IMR-90 (cell line): ENCODE measurements at regions not wholly inside any gene's neighbourhood (a gene's known extent, or its start where the extent isn't known, plus 50 kb on each side); places are given as distances from the start of the nearest gene placed in this dataset.

Experiments used
- ATAC-seq: fragments of 200-7000 bp; cut with Tn5 transposase; 2 replicates; pipeline ENCODE4 v1.9.1; 2020; ENCODE audit warnings: low read depth, mild to moderate bottlenecking, moderate library complexity
- BruUV-seq: library from RNA; stranded (reverse); fragments of 400-500 nt; replicated peaks from 2 replicates; lab custom pipeline; 2021; lab: Mats Ljungman, UMichigan
- CTCF ChIA-PET: fragments of 300-600 bp; formaldehyde crosslinking; extraction: SDS; loops from one replicate; lab custom pipeline; 2021; ENCODE audit warnings: antibody characterized with exemption; lab: Yijun Ruan, JAX
- POLR2A ChIA-PET: fragments of 300-600 bp; sonication (Branson Sonifier 250); formaldehyde crosslinking; loops from one replicate; lab custom pipeline; 2022; ENCODE audit warnings: antibody characterized with exemption; ENCODE audit not compliant: unreplicated experiment; lab: Charles Lee
- DNase-seq: peaks from one replicate; pipeline ENCODE4 v3.0.0; 2013
- H2AFZ ChIP-seq: replicated peaks from 2 replicates; pipeline ENCODE3; 2013; ENCODE audit warnings: low read length, mild to moderate bottlenecking; ENCODE audit not compliant: poor library complexity
- H2AK5ac ChIP-seq: 2 replicates; pipeline ENCODE4 v1.6.1; 2013; ENCODE audit warnings: low read depth, low read length, inconsistent platforms
- H2AK9ac ChIP-seq: replicated peaks from 2 replicates; pipeline ENCODE3; 2013; ENCODE audit warnings: mild to moderate bottlenecking, low read depth, low read length, moderate library complexity; ENCODE audit not compliant: poor library complexity
- H2BK120ac ChIP-seq: 2 replicates; pipeline ENCODE4 v1.6.1; 2013; ENCODE audit warnings: low read depth, low read length, inconsistent platforms
- H2BK15ac ChIP-seq: 3 replicates; pipeline ENCODE4 v1.6.1; 2013; ENCODE audit warnings: low read depth, low read length, inconsistent platforms
- H2BK20ac ChIP-seq: 2 replicates; pipeline ENCODE4 v1.6.1; 2013; ENCODE audit warnings: low read depth, mild to moderate bottlenecking, inconsistent platforms, low read length, moderate library complexity
- H2BK5ac ChIP-seq: 2 replicates; pipeline ENCODE4 v1.6.1; 2013; ENCODE audit warnings: mild to moderate bottlenecking, low read depth, low read length, inconsistent platforms; ENCODE audit not compliant: poor library complexity, severe bottlenecking
- H3K14ac ChIP-seq: replicated peaks from 2 replicates; pipeline ENCODE4 v1.6.1; 2013; ENCODE audit warnings: low read depth, low read length, inconsistent platforms
- H3K18ac ChIP-seq: 2 replicates; pipeline ENCODE4 v1.6.1; 2013; ENCODE audit warnings: low read depth, low read length, control low read depth
- H3K23ac ChIP-seq: 2 replicates; pipeline ENCODE4 v1.6.1; 2013; ENCODE audit warnings: low read depth, low read length, inconsistent platforms
- H3K27ac ChIP-seq: 2 replicates; pipeline ENCODE4 v1.5.1; 2013; ENCODE audit warnings: mild to moderate bottlenecking, control low read depth, low read length; ENCODE audit not compliant: insufficient read depth
- H3K27me3 ChIP-seq: 2 replicates; pipeline ENCODE4 v1.6.1; 2013; ENCODE audit warnings: low read length; ENCODE audit not compliant: control insufficient read depth, insufficient read depth
- H3K36me3 ChIP-seq: 2 replicates; pipeline ENCODE4 v1.6.1; 2013; ENCODE audit warnings: low read length, mixed read lengths; ENCODE audit not compliant: control insufficient read depth, insufficient read depth
- H3K4ac ChIP-seq: 2 replicates; pipeline ENCODE4 v1.6.1; 2013; ENCODE audit warnings: low read depth, low read length, inconsistent platforms
- H3K4me1 ChIP-seq: 2 replicates; pipeline ENCODE4 v1.6.1; 2013; ENCODE audit warnings: low read length, mixed read lengths; ENCODE audit not compliant: control insufficient read depth, insufficient read depth
- H3K4me2 ChIP-seq: 2 replicates; pipeline ENCODE4 v1.6.1; 2013; ENCODE audit warnings: low read depth, mild to moderate bottlenecking, control low read depth, low read length, moderate library complexity
- H3K4me3 ChIP-seq: 2 replicates; pipeline ENCODE4 v1.5.1; 2013; ENCODE audit warnings: low read depth, mild to moderate bottlenecking, control low read depth, low read length, moderate library complexity; ENCODE audit not compliant: insufficient read depth
- H3K56ac ChIP-seq: 2 replicates; pipeline ENCODE4 v1.6.1; 2013; ENCODE audit warnings: low read length, inconsistent platforms; ENCODE audit not compliant: insufficient read depth; ENCODE audit errors: extremely low read depth
- H3K79me1 ChIP-seq, 2 experiments: 2 replicates each; pipeline ENCODE4 v1.6.1; 2013; ENCODE audit warnings: low read length in 2 of 2, inconsistent platforms in 1 of 2, low read depth in 1 of 2
- H3K9ac ChIP-seq: 2 replicates; pipeline ENCODE4 v1.6.1; 2013; ENCODE audit warnings: low read depth, low read length, control low read depth
- H3K9me1 ChIP-seq: 2 replicates; pipeline ENCODE4 v1.6.1; 2013; ENCODE audit warnings: low read length, inconsistent platforms; ENCODE audit not compliant: insufficient read depth
- H3K9me3 ChIP-seq: 2 replicates; pipeline ENCODE4 v1.6.1; 2013; ENCODE audit warnings: low read length; ENCODE audit not compliant: control insufficient read depth, insufficient read depth
- H4K20me1 ChIP-seq: 2 replicates; pipeline ENCODE4 v1.6.1; 2013; ENCODE audit warnings: low read length, inconsistent platforms; ENCODE audit not compliant: insufficient read depth
- H4K5ac ChIP-seq: 2 replicates; pipeline ENCODE4 v1.6.1; 2013; ENCODE audit warnings: mild to moderate bottlenecking, low read depth, low read length, control low read depth
- H4K8ac ChIP-seq, 2 experiments: 2 replicates each; pipeline ENCODE4 v1.6.1; 2013; ENCODE audit warnings: low read depth in 2 of 2, low read length in 2 of 2, control low read depth in 1 of 2, inconsistent platforms in 1 of 2
- H4K91ac ChIP-seq: 2 replicates; pipeline ENCODE4 v1.6.1; 2013; ENCODE audit warnings: low read depth, low read length, inconsistent platforms; ENCODE audit not compliant: insufficient read depth
- CEBPB ChIP-seq: IDR thresholded peaks from 2 replicates; pipeline ENCODE4 v1.6.1; 2012; ENCODE audit warnings: low read depth, low read length, improper control_type of control experiment
- CHD1 ChIP-seq: IDR thresholded peaks from 2 replicates; pipeline ENCODE4 v1.6.1; 2012; ENCODE audit warnings: low read depth, low read length, improper control_type of control experiment
- ELK1 ChIP-seq: fragments of 150-350 bp; IDR thresholded peaks from 2 replicates; pipeline ENCODE4 v1.6.1; 2016; ENCODE audit warnings: low read depth, mild to moderate bottlenecking, low read length, moderate library complexity, borderline replicate concordance
- MAZ ChIP-seq: IDR thresholded peaks from 2 replicates; pipeline ENCODE4 v1.6.1; 2012; ENCODE audit warnings: low read depth, mild to moderate bottlenecking, low read length, improper control_type of control experiment, moderate library complexity, borderline replicate concordance
- MXI1 ChIP-seq: IDR thresholded peaks from 2 replicates; pipeline ENCODE4 v1.6.1; 2012; ENCODE audit warnings: low read depth, mild to moderate bottlenecking, low read length, moderate library complexity, borderline replicate concordance
- NFE2L2 ChIP-seq: fragments of 150-350 bp; IDR thresholded peaks from 2 replicates; pipeline ENCODE4 v1.6.1; 2016; ENCODE audit warnings: low read depth, mild to moderate bottlenecking, low read length
- RAD21 ChIP-seq: IDR thresholded peaks from 2 replicates; pipeline ENCODE4 v1.6.1; 2012; ENCODE audit warnings: low read length, improper control_type of control experiment
- RFX5 ChIP-seq: IDR thresholded peaks from 2 replicates; pipeline ENCODE4 v1.8.0; 2012; ENCODE audit warnings: low read depth, mild to moderate bottlenecking, low read length, moderate library complexity
- SMC3 ChIP-seq: fragments of 150-350 bp; IDR thresholded peaks from 2 replicates; pipeline ENCODE4 v1.6.1; 2016; ENCODE audit warnings: low read depth, mild to moderate bottlenecking, antibody characterized with exemption, low read length, moderate library complexity
- USF2 ChIP-seq: fragments of 150-350 bp; IDR thresholded peaks from 2 replicates; pipeline ENCODE4 v1.6.1; 2017; ENCODE audit warnings: mild to moderate bottlenecking, antibody characterized with exemption, low read length, low read depth
- WGBS, 2 experiments: methylation state at CpG; one replicate each; pipeline versions ENCODE4 v1.1.5 to v1.1.7; 2013; ENCODE audit warnings: missing lambda C conversion rate in 2 of 2; ENCODE audit not compliant: insufficient read length in 1 of 2; ENCODE audit errors: extremely low coverage in 2 of 2; 5-methylcytosine and 5-hydroxymethylcytosine counted together
- dilution Hi-C: fragments of 300-500 bp; cut with HindIII; formaldehyde crosslinking; loops from one replicate; pipeline ENCODE4 v1.14.3; 2018; ENCODE audit warnings: low sequenced_read_pairs; ENCODE audit not compliant: unreplicated experiment
- in situ Hi-C: fragments of 300-500 bp; cut with MboI; formaldehyde crosslinking; loops from 3 replicates; pipeline ENCODE4 v1.14.3; 2019; ENCODE audit warnings: low sequenced_read_pairs, inconsistent platforms, mixed read lengths
- intact Hi-C: fragments of 100-400 bp; cut with micrococcal nuclease; formaldehyde crosslinking; loops from 2 replicates; pipeline ENCODE4 v1.10.0; 2022

- intact Hi-C loops (no loop called here), in situ Hi-C loops (no loop called here), dilution Hi-C loops (no loop called here)
- Histone ChIP-seq H3K4ac (no peak overlapping the region), H2AFZ (no peak overlapping the region), H4K91ac (no peak overlapping the region), H3K18ac (no peak overlapping the region), H3K9me1 (no peaks in the 10 kb centered on the region), H3K14ac (no peak overlapping the region), H4K5ac (no peak overlapping the region), H2AK5ac (no peak overlapping the region), H3K79me1 (no peaks in the 10 kb centered on the region), H2BK5ac (no peak overlapping the region), H3K27me3 (no peaks in the 10 kb centered on the region), H3K4me2 (no peak overlapping the region), H2AK9ac (no peak overlapping the region), H2BK20ac (no peak overlapping the region), H3K4me3 (no peak overlapping the region), H3K9ac (no peak overlapping the region), H3K4me1 (no peaks in the 10 kb centered on the region), H2BK120ac (no peak overlapping the region), H3K56ac (no peak overlapping the region), H3K36me3 (no peaks in the 10 kb centered on the region), H3K27ac (no peak overlapping the region), H2BK15ac (no peak overlapping the region), H3K9me3 (no peaks in the 10 kb centered on the region), H3K23ac (no peak overlapping the region), H4K20me1 (no peaks in the 10 kb centered on the region), H4K8ac (no peak overlapping the region)
- CTCF ChIA-PET: no interaction called here
- ATAC-seq (no peak), DNase-seq (no peak)
- POLR2A ChIA-PET: interaction anchor here (0.6 kb wide), 1 partner anchor 24 kb away, joined by 3 read pairs; no protein-coding TSS in a partner anchor
- TF ChIP-seq ELK1: no peak
- TF ChIP-seq RFX5: no peak
- no peak for TF ChIP-seq SMC3
- no peak for TF ChIP-seq CHD1
- TF ChIP-seq MAZ: no peak
- no peak for TF ChIP-seq MXI1
- TF ChIP-seq CEBPB: no peak
- no peak for TF ChIP-seq NFE2L2
- TF ChIP-seq USF2: no peak
- no peak for TF ChIP-seq RAD21
- no CpG with 5 or more reads among the region's 6 CpGs for WGBS, 2 experiments
- BruUV-seq: no TSS peak
Observed at GRCh38 chr3:76653640-76654251, 386.2 kb upstream of the ROBO2 start.
